ENCODE measurements at regions not wholly inside any gene's neighbourhood (a gene's known extent, or its start where the extent isn't known, plus 50 kb on each side); places are given as distances from the start of the nearest gene placed in this dataset.

DNA sequence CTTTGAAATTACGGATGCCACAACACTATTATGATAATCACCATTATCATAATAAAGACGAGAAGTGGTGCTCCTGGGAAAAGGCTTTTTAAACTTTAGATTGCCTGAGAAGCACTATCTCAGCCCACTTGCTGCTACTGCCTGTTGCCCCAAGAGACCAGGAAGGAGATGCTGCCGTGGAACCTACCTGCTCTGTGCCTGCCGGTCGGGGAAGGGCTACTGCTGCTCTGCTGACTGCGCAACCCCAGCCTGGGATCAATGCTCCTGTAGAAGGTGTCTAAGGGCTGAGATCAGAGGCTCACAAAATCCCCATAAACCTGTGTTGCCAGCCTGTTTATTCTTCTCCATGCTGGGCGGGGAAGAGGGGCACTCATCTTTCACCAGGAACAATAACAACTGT is 145.3 kb upstream of the VCX3B start:
- TF ChIP-seq, protein P1, sequence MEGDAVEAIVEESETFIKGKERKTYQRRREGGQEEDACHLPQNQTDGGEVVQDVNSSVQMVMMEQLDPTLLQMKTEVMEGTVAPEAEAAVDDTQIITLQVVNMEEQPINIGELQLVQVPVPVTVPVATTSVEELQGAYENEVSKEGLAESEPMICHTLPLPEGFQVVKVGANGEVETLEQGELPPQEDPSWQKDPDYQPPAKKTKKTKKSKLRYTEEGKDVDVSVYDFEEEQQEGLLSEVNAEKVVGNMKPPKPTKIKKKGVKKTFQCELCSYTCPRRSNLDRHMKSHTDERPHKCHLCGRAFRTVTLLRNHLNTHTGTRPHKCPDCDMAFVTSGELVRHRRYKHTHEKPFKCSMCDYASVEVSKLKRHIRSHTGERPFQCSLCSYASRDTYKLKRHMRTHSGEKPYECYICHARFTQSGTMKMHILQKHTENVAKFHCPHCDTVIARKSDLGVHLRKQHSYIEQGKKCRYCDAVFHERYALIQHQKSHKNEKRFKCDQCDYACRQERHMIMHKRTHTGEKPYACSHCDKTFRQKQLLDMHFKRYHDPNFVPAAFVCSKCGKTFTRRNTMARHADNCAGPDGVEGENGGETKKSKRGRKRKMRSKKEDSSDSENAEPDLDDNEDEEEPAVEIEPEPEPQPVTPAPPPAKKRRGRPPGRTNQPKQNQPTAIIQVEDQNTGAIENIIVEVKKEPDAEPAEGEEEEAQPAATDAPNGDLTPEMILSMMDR (IDR thresholded peaks at IDR 0.05), result no peak
- no peak for TF ChIP-seq EP300 (IDR thresholded peaks at IDR 0.05)
- no peak for TF ChIP-seq POLR2AphosphoS5 (IDR thresholded peaks at IDR 0.05)

All from stomach (tissue), 4 donors.